ENCODE measurements at regions not wholly inside any gene's neighbourhood (a gene's known extent, or its start where the extent isn't known, plus 50 kb on each side); places are given as distances from the start of the nearest gene placed in this dataset.
"Not testable (repeated sequence)": the region's sequence is repeated elsewhere in the genome, so short reads cannot be mapped to it uniquely, and the experiment has no call there.

DNA sequence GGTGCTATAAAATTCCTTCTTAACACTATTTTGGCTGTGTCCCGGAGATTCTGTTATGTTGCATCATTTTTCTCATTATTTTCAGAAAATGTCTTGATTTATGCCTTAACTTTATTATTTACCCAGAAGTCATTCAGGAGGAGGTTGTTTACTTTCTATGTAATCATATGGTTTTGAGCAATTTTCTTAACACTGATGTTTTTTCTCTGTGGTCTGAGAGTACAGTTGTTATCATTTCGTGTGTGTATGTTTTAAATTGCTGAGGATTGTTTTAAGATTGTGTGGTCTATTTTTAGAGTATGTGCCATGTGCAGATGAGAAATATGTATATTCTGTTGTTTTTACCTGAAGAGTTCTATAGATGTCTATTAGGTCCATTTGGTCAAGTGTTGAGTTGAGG, 498.1 kb upstream of the ZNF608 start:
- no peak overlapping the region for H3K9ac ChIP-seq (ENCODE audit: insufficient read depth in 1 of 2, low read length in 2 of 2)
- H3K9me3 ChIP-seq (ENCODE audit: control insufficient read depth in 4 of 4, insufficient read depth in 3 of 4, low read length in 3 of 4): peaks cover 0 to 2% (median 0%) of the 10 kb centered on the region in 4 donors
- DNase-seq (no peak), ATAC-seq (ENCODE audit: insufficient read depth, low FRiP score) (no peak)
- TF ChIP-seq, protein P1, sequence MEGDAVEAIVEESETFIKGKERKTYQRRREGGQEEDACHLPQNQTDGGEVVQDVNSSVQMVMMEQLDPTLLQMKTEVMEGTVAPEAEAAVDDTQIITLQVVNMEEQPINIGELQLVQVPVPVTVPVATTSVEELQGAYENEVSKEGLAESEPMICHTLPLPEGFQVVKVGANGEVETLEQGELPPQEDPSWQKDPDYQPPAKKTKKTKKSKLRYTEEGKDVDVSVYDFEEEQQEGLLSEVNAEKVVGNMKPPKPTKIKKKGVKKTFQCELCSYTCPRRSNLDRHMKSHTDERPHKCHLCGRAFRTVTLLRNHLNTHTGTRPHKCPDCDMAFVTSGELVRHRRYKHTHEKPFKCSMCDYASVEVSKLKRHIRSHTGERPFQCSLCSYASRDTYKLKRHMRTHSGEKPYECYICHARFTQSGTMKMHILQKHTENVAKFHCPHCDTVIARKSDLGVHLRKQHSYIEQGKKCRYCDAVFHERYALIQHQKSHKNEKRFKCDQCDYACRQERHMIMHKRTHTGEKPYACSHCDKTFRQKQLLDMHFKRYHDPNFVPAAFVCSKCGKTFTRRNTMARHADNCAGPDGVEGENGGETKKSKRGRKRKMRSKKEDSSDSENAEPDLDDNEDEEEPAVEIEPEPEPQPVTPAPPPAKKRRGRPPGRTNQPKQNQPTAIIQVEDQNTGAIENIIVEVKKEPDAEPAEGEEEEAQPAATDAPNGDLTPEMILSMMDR (IDR thresholded peaks at IDR 0.05; ENCODE audit: control extremely low read depth, extremely low read depth): no peak
- WGBS, 2 donors: 90 to 92% methylated on average over 2 of the region's 2 CpGs
- H3K27ac ChIP-seq (ENCODE audit: low read depth in 1 of 2, low read length in 1 of 2): no peak overlapping the region
- H3K27me3 ChIP-seq (ENCODE audit: control insufficient read depth in 3 of 3, insufficient read depth in 3 of 3, low read length in 2 of 3): no peaks in the 10 kb centered on the region
- H3K36me3 ChIP-seq (ENCODE audit: control insufficient read depth in 4 of 4, insufficient read depth in 4 of 4, low read length in 4 of 4): no peaks in the 10 kb centered on the region
- H3K4me3 ChIP-seq: no peak overlapping the region
- no peaks in the 10 kb centered on the region for H3K4me1 ChIP-seq (ENCODE audit: control insufficient read depth in 5 of 5, insufficient read depth in 5 of 5, low read length in 5 of 5)

DNA sequence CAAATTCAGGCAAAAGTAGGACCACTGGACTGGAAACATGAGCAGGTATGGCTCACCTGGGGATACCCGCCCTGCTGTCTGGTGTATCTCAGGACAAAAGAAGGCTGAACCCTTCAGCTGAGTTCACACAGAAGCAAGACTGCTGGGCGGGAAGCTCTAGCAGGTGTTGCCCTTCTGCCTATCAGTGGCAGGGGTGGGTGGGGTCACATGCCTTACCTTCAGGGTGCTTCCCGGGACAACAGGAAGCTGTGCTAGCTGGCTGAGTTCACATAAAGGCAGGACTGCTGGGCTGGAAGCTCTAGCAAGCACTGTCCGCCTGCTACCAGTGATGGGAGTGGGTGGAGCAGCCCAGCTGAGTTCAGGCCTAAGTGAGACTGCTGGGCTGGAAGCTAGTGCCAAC, 498.8 kb upstream of the ZNF608 start:
- Histone ChIP-seq H3K9ac (ENCODE audit: insufficient read depth in 1 of 2, low read length in 2 of 2) (no peak overlapping the region), H3K4me1 (ENCODE audit: control insufficient read depth in 5 of 5, insufficient read depth in 5 of 5, low read length in 5 of 5) (peaks cover 0 to 6% (median 0%) of the 10 kb centered on the region in 5 donors), H3K9me3 (ENCODE audit: control insufficient read depth in 4 of 4, insufficient read depth in 3 of 4, low read length in 3 of 4) (peaks cover 0 to 2% (median 0%) of the 10 kb centered on the region in 4 donors), H3K27ac (ENCODE audit: low read depth in 1 of 2, low read length in 1 of 2) (no peak overlapping the region), H3K4me3 (no peak overlapping the region), H3K27me3 (ENCODE audit: control insufficient read depth in 3 of 3, insufficient read depth in 3 of 3, low read length in 2 of 3) (no peaks in the 10 kb centered on the region), H3K36me3 (ENCODE audit: control insufficient read depth in 4 of 4, insufficient read depth in 4 of 4, low read length in 4 of 4) (no peaks in the 10 kb centered on the region)
- DNase-seq: no peak
- no peak for ATAC-seq (ENCODE audit: insufficient read depth, low FRiP score)
- 84 to 92% methylated on average over 4 of the region's 4 CpGs for WGBS, 2 donors
- TF ChIP-seq, protein P1 (IDR thresholded peaks at IDR 0.05; ENCODE audit: control extremely low read depth, extremely low read depth): no peak

DNA sequence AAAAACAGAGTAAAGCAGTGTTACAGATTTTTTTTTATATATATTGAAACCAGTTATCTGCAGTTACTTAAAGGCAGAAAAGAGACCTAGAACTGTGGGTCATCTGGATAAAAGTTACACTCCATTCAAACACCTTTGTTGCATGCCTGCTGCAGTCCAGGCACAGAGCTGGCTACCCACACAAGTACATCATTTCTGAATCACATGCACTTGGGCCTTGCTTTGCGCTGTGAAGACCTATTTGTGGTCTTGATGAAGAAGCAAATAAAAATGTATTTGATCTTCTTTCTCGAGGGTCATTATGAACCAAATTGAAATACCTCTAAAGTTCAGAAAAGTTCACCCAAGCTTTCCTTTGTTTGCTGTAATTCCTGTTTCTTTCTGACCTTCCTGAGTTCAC, 503.0 kb upstream of the ZNF608 start:
- Histone ChIP-seq H3K4me3 (no peak overlapping the region), H3K27ac (ENCODE audit: low read depth in 1 of 2, low read length in 1 of 2) (no peak overlapping the region), H3K9ac (ENCODE audit: insufficient read depth in 1 of 2, low read length in 2 of 2) (no peak overlapping the region), H3K36me3 (ENCODE audit: control insufficient read depth in 4 of 4, insufficient read depth in 4 of 4, low read length in 4 of 4) (no peaks in the 10 kb centered on the region), H3K27me3 (ENCODE audit: control insufficient read depth in 3 of 3, insufficient read depth in 3 of 3, low read length in 2 of 3) (no peaks in the 10 kb centered on the region), H3K9me3 (ENCODE audit: control insufficient read depth in 4 of 4, insufficient read depth in 3 of 4, low read length in 3 of 4) (peaks cover 0 to 5% (median under 1%) of the 10 kb centered on the region in 4 donors), H3K4me1 (ENCODE audit: control insufficient read depth in 5 of 5, insufficient read depth in 5 of 5, low read length in 5 of 5) (peaks cover 0 to 6% (median 0%) of the 10 kb centered on the region in 5 donors)
- WGBS, 2 donors: 50 to 77% methylated on average over 2 of the region's 2 CpGs
- TF ChIP-seq, protein P1 (IDR thresholded peaks at IDR 0.05; ENCODE audit: control extremely low read depth, extremely low read depth): no peak
- ATAC-seq (ENCODE audit: insufficient read depth, low FRiP score): no peak
- peak in 1 of 3 donors; percentile 8 for DNase-seq

DNA sequence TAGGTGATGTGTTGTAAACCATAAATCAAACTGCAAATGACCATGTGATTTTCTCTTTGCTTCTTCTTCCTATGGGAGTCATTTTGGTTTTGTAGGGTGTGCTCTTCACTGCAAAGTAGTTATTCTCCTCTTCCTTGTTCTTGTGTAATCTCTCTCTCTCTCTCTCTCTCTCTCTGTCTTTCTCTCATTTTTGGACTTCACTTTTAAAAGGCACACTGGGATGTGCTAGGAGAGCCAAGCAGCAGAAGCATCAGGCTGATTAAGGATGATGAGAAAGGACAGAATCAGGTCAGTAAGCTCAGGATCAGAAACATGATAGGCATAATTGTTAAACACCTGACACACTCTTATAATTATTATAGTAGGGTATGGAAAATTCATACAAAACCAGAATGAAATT, 505.3 kb upstream of the ZNF608 start:
- no peaks in the 10 kb centered on the region for H3K27me3 ChIP-seq (ENCODE audit: control insufficient read depth in 3 of 3, insufficient read depth in 3 of 3, low read length in 2 of 3)
- H3K4me3 ChIP-seq: no peak overlapping the region
- ATAC-seq (ENCODE audit: insufficient read depth, low FRiP score) (no peak), DNase-seq (no peak)
- TF ChIP-seq, protein P1 (IDR thresholded peaks at IDR 0.05; ENCODE audit: control extremely low read depth, extremely low read depth): no peak
- H3K36me3 ChIP-seq (ENCODE audit: control insufficient read depth in 4 of 4, insufficient read depth in 4 of 4, low read length in 4 of 4): no peaks in the 10 kb centered on the region
- H3K9ac ChIP-seq (ENCODE audit: insufficient read depth in 1 of 2, low read length in 2 of 2): no peak overlapping the region
- no peak overlapping the region for H3K27ac ChIP-seq (ENCODE audit: low read depth in 1 of 2, low read length in 1 of 2)
- peaks cover 0 to 6% (median 0%) of the 10 kb centered on the region in 5 donors for H3K4me1 ChIP-seq (ENCODE audit: control insufficient read depth in 5 of 5, insufficient read depth in 5 of 5, low read length in 5 of 5)
- peaks cover 0 to 5% (median 1%) of the 10 kb centered on the region in 4 donors for H3K9me3 ChIP-seq (ENCODE audit: control insufficient read depth in 4 of 4, insufficient read depth in 3 of 4, low read length in 3 of 4)

DNA sequence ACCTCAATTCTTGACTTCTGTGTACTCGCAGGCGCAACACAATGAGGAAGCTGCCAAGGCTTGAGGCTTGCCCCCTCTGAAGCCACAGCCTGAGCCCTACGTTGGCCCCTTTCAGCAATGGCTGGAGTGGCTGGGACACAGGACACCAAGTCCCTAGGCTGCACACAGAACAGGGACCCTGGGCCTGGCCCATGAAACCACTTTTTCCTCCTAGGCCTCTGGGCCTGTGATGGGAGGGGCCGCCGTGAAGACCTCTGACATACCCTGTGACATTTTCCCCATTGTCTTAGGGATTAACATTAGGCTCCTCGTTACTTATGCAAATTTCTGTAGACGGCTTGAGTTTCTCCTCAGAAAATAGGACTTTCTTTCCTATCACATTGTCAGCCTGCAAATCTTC, 507.2 kb upstream of the ZNF608 start:
- H3K36me3 ChIP-seq (ENCODE audit: control insufficient read depth in 4 of 4, insufficient read depth in 4 of 4, low read length in 4 of 4); H3K4me1 ChIP-seq (ENCODE audit: control insufficient read depth in 5 of 5, insufficient read depth in 5 of 5, low read length in 5 of 5); H3K27me3 ChIP-seq (ENCODE audit: control insufficient read depth in 3 of 3, insufficient read depth in 3 of 3, low read length in 2 of 3); DNase-seq; H3K4me3 ChIP-seq; H3K27ac ChIP-seq (ENCODE audit: low read depth in 1 of 2, low read length in 1 of 2); ATAC-seq (ENCODE audit: insufficient read depth, low FRiP score); H3K9ac ChIP-seq (ENCODE audit: insufficient read depth in 1 of 2, low read length in 2 of 2); H3K9me3 ChIP-seq (ENCODE audit: control insufficient read depth in 4 of 4, insufficient read depth in 3 of 4, low read length in 3 of 4): not testable (repeated sequence)
- 95 to 96% methylated on average over 7 of the region's 7 CpGs for WGBS, 2 donors

Measured in lung (tissue), 11 donors.